Mucosa of rectum (tissue), 2 donors: ENCODE measurements at regions not wholly inside any gene's neighbourhood (a gene's known extent, or its start where the extent isn't known, plus 50 kb on each side); places are given as distances from the start of the nearest gene placed in this dataset.

Experiments used
- H3K27ac ChIP-seq, 2 donors: one replicate each; pipeline ENCODE4 v1.7.0; 2013; ENCODE audit warnings: inconsistent platforms in 2 of 2, low read depth in 2 of 2, low read length in 2 of 2
- H3K27me3 ChIP-seq, 2 donors: one replicate each; pipeline ENCODE4 v1.7.0; 2013; ENCODE audit warnings: low read length in 2 of 2; ENCODE audit not compliant: control insufficient read depth in 2 of 2, insufficient read depth in 2 of 2
- H3K36me3 ChIP-seq, 2 donors: one replicate each; pipeline ENCODE4 v1.7.0; 2013; ENCODE audit warnings: low read length in 2 of 2; ENCODE audit not compliant: control insufficient read depth in 2 of 2, insufficient read depth in 2 of 2
- H3K4me1 ChIP-seq, 2 donors: one replicate each; pipeline ENCODE4 v1.7.0; 2013; ENCODE audit warnings: low read length in 2 of 2, mild to moderate bottlenecking in 1 of 2; ENCODE audit not compliant: control insufficient read depth in 2 of 2, insufficient read depth in 2 of 2
- H3K4me3 ChIP-seq, 2 donors: one replicate each; pipeline ENCODE4 v1.7.0; 2013; ENCODE audit warnings: low read length in 2 of 2
- H3K9ac ChIP-seq, 2 donors: one replicate each; pipeline ENCODE4 v1.7.0; 2013; ENCODE audit warnings: low read length in 2 of 2, low read depth in 1 of 2, mild to moderate bottlenecking in 1 of 2
- H3K9me3 ChIP-seq, 2 donors: one replicate each; pipeline ENCODE4 v1.7.0; 2013; ENCODE audit warnings: low read length in 2 of 2; ENCODE audit not compliant: control insufficient read depth in 2 of 2
- donor health status: healthy.
- donor health status: Normal muscosa, but diverticular disease.

DNA sequence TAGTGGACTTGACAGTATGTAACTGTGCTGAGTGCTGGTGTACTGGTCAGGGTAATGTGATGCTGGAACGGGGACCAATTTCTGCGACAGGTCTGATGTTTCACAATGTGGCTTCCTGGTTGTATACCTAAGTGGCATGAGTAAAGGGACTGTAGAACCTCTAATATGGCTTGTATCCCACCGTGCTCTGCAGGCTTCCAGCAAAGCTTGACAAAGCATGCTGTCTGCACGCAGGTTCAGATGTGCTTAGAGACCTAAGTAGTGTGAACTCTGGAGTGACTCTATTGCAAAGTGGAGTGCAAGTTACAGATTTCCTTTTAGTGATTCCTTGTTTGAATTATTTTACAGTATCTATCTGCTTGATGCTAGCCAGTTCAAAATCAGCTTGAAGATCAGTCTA is 415.8 kb upstream of the NOVA1 start:
- no peaks in the 10 kb centered on the region for H3K36me3 ChIP-seq
- no peaks in the 10 kb centered on the region for H3K27me3 ChIP-seq
- H3K4me3 ChIP-seq, result no peak overlapping the region
- no peaks in the 10 kb centered on the region for H3K4me1 ChIP-seq
- H3K9me3 ChIP-seq, result no peaks in the 10 kb centered on the region
- no peak overlapping the region for H3K9ac ChIP-seq
- H3K27ac ChIP-seq, result no peak overlapping the region

DNA sequence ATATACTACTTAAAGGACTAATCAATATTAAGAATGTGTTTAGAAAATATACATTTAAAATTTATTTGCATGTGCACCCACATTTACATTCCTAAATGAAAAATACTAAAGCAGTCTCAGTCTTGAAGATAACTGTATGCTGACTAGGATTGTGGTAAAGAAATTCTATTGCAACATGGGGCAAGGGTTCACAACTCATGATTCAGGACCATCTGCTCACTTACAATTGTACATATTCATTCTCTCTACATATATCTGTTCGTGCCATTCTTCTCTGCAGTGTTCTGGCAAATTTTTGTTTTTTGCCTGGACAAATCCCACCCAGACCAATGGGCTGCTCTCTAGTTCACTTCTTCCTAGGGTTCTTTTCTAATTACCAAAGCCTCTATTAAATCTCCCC is 417.2 kb upstream of the NOVA1 start:
- no peaks in the 10 kb centered on the region for H3K4me1 ChIP-seq
- no peak overlapping the region for H3K9ac ChIP-seq
- no peaks in the 10 kb centered on the region for H3K36me3 ChIP-seq
- no peaks in the 10 kb centered on the region for H3K9me3 ChIP-seq
- no peaks in the 10 kb centered on the region for H3K27me3 ChIP-seq
- no peak overlapping the region for H3K27ac ChIP-seq
- H3K4me3 ChIP-seq, result no peak overlapping the region

DNA sequence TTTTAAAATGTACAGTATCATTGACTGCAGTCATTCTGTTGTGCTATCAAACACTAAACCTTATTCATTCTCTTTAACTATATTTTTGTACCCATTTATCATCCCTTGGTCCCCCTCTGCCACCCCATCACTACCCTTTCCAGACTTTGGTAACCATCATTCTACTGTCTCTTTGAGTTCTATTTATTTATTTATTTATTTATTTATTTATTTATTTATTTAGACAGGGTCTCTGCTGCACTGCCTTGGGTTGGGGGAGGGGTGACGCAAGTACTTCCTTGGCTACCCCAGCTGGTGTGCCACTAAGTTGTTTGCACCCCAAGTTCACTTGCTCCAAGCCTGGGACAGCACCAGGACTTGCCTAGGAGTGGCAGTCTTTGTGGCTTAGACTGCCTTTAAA is 427.8 kb upstream of the NOVA1 start:
- Histone ChIP-seq H3K9ac (no peak overlapping the region), H3K4me3 (no peak overlapping the region), H3K27me3 (no peaks in the 10 kb centered on the region), H3K9me3 (no peaks in the 10 kb centered on the region), H3K4me1 (no peaks in the 10 kb centered on the region), H3K27ac (no peak overlapping the region), H3K36me3 (no peaks in the 10 kb centered on the region)

DNA sequence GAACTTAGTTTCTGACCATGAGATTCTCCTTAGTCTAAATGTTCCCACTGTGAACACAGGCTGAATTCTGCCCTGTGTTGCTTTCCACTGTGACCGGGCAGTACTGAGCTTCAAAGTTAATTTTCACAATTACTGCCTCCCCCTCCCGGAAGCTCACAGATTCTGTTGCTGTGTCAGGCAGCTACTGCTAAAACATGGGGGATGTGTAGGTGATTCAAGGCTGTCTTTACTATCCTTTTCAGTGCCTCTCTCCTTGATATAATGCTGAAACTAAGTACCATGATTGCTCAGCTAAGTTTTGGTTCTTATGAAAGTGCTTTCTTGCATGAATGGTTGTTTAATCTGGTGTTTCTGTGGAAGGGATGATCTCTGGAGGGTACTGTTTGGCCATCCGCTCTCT is 428.3 kb upstream of the NOVA1 start:
- Histone ChIP-seq H3K4me1 (no peaks in the 10 kb centered on the region), H3K4me3 (no peak overlapping the region), H3K27me3 (no peaks in the 10 kb centered on the region), H3K36me3 (no peaks in the 10 kb centered on the region), H3K9ac (no peak overlapping the region), H3K27ac (no peak overlapping the region), H3K9me3 (no peaks in the 10 kb centered on the region)

DNA sequence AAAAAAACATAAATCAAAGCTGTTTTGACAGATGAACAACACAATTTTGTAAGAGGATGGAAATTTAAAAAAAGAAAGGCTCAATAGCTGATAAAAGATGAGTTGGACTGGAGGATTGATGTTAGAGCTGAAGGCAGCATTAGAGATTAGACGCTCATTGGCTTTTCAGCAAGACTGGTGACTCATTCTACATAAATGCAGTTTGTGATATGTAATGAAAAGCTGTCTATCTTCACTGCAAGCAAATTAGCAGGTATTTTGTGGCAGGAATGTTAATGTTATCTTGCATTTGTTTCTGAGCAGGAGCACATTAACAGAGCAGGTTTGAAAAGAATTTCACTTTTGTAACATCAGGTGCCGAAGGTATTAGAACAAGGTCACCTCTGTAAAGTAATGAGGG is 442.7 kb upstream of the NOVA1 start:
- H3K9ac ChIP-seq, result no peak overlapping the region

DNA sequence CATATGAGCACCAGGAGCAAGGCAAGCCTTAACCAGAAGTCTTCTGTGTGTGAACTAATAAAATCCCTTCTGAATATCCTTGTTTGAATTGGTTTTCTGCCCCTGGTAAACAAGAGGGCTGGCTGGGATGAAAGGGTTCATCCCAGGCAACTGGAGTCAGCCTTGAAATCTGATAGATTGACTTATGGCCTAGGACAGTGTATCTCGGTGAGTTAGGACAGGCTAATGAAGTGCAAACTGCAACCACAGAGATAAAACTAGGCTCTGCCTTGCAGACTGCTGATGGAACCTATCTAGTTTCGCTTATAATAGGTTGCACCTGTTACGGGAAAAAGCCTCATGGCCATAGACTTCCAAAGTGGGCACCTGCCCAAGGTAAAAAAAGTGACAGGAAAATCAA is 451.9 kb upstream of the NOVA1 start:
- H3K27me3 ChIP-seq, result no peaks in the 10 kb centered on the region
- H3K9ac ChIP-seq, result no peak overlapping the region
- no peak overlapping the region for H3K27ac ChIP-seq
- H3K4me1 ChIP-seq, result no peaks in the 10 kb centered on the region
- H3K9me3 ChIP-seq, result no peaks in the 10 kb centered on the region
- H3K36me3 ChIP-seq, result no peaks in the 10 kb centered on the region
- H3K4me3 ChIP-seq, result no peak overlapping the region

More for the DNA sequence above, 442.7 kb upstream of the NOVA1 start:
- H3K36me3 ChIP-seq, result no peaks in the 10 kb centered on the region
- no peak overlapping the region for H3K4me3 ChIP-seq
- H3K27me3 ChIP-seq, result no peaks in the 10 kb centered on the region
- H3K9me3 ChIP-seq, result no peaks in the 10 kb centered on the region
- H3K27ac ChIP-seq, result no peak overlapping the region
- no peaks in the 10 kb centered on the region for H3K4me1 ChIP-seq

DNA sequence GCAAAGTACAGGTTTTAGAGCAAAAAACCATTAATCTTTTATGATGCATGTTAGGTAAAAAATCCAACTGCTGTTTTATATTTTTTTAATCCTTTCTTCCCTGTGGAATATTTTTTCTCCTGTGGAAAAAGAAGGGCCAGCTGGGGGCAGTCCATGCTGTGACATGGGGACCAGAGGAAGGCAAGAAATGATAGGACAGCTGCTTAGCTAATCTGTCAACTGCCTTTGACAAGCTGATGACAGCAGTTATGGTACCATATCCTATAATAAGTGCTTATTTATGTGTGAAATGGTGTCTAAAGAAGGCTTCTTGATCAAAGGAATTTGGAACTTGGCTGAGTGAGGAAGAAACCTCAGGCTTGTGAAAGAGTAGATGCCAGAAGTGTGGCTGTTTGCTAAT is 452.4 kb upstream of the NOVA1 start:
- Histone ChIP-seq H3K9ac (no peak overlapping the region), H3K4me1 (no peaks in the 10 kb centered on the region), H3K27me3 (no peaks in the 10 kb centered on the region), H3K4me3 (no peak overlapping the region), H3K9me3 (no peaks in the 10 kb centered on the region), H3K36me3 (no peaks in the 10 kb centered on the region), H3K27ac (no peak overlapping the region)

DNA sequence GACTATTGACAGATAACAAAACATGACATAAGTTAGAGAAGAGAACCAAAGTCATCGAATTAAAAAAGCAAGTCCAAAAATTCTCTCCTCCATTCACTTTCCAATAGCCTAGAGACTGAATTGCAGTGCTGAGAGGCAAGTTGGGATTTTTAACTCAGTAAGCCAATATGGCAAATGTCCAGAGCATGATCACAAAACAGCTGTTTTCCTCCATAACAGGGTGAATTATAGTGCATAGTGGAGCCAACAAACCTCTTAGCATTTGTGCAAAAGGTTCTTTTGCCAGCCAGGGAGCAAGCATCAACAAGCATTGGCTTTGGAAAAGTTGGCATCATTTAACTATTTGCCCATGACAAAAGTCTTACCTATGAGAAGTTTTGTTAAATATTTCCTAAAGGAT is 458.8 kb upstream of the NOVA1 start:
- Histone ChIP-seq H3K9me3 (no peaks in the 10 kb centered on the region), H3K27me3 (no peaks in the 10 kb centered on the region), H3K27ac (no peak overlapping the region), H3K9ac (no peak overlapping the region), H3K4me3 (no peak overlapping the region), H3K36me3 (no peaks in the 10 kb centered on the region), H3K4me1 (no peaks in the 10 kb centered on the region)

DNA sequence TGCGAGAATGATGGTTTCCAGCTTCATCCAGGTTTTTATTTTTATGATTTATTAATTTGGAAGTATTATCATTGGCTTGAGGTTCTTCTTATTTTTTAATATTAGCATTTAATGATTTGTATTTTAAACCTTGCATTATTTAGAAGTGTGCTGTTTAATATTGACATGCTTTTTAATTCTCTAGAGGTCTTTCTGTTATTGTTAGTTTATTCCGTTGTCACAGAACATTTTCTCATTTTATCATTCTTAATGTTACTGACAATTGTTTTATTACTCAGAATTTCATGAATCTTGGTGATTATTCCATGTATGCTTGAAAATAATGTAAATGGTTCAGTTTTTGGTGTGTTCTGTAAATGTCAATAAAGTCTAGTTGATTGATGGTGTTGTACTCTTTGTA is 463.5 kb upstream of the NOVA1 start:
- no peaks in the 10 kb centered on the region for H3K4me1 ChIP-seq
- H3K9ac ChIP-seq, result no peak overlapping the region
- H3K27me3 ChIP-seq, result no peaks in the 10 kb centered on the region
- no peak overlapping the region for H3K4me3 ChIP-seq
- H3K27ac ChIP-seq, result no peak overlapping the region
- H3K36me3 ChIP-seq, result no peaks in the 10 kb centered on the region
- H3K9me3 ChIP-seq, result no peaks in the 10 kb centered on the region

DNA sequence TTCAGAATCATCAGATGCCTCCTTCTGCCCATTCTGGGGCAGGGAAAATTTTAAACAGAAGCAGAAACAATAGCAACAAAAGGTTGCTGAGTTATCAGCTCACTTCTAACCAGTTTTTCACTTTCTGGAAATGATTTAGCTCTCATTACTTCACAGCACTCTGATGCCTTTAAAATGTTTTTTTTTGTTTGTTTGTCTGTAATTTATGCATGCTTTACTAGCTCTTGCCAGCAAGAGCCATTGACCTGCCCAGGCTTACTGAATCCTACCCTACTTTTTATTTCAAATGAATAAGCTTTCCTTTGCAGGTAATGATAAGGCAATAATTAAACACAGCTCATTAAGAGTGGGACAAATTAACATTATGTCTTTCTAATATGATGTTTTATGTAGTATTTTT is 466.1 kb upstream of the NOVA1 start:
- Histone ChIP-seq H3K36me3 (no peaks in the 10 kb centered on the region), H3K27me3 (no peaks in the 10 kb centered on the region), H3K27ac (no peak overlapping the region), H3K9me3 (no peaks in the 10 kb centered on the region), H3K4me1 (no peaks in the 10 kb centered on the region), H3K9ac (no peak overlapping the region), H3K4me3 (no peak overlapping the region)

DNA sequence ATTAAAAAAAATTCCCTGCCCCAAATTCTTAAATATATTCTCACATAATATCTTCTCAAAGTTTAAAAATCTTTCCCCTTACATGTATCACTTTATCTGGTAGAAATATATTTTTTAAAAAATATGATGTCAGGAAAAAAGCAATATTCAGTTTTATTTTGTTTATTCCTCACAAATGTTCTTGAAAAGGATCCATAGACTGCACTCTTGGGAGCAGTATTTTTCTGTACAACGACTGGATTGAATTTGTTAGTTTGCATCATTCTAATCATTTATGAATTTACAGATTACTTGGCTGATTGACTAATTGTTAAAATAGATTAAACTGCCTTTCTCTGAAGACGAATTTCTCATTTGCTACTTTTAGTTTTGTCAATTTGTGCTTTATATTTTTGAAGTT is 468.1 kb upstream of the NOVA1 start:
- H3K9me3 ChIP-seq, result no peaks in the 10 kb centered on the region
- H3K36me3 ChIP-seq, result no peaks in the 10 kb centered on the region
- H3K4me3 ChIP-seq, result no peak overlapping the region
- H3K4me1 ChIP-seq, result no peaks in the 10 kb centered on the region
- no peak overlapping the region for H3K27ac ChIP-seq
- H3K27me3 ChIP-seq, result no peaks in the 10 kb centered on the region
- H3K9ac ChIP-seq, result no peak overlapping the region
